ENCODE measurements at regions not wholly inside any gene's neighbourhood (a gene's known extent, or its start where the extent isn't known, plus 50 kb on each side); places are given as distances from the start of the nearest gene placed in this dataset.

DNA sequence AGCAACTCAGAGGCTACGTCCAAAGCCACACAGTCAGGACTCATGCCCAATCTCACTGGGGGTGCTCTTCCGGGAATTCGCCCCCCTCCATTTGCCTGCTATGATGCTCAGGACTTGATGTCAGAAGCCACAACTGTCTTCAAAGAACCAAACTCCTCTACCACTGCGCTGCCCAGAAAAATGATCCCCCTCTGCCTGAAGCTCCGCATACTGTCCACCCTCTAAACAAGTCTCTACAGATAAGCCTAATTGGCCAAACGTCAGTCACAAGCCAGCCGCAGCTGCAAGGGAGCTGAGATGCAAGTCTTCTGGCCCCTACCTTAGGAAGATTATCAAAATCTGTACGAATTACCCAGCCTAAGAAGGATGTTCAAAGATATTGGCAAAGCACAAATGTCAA, 294.6 kb downstream of the BUD13 start:
- intact Hi-C loops (cut with DNase I), result no loop called here
- ATAC-seq (no peak), DNase-seq (ENCODE audit: missing footprints) (no peak)

DNA sequence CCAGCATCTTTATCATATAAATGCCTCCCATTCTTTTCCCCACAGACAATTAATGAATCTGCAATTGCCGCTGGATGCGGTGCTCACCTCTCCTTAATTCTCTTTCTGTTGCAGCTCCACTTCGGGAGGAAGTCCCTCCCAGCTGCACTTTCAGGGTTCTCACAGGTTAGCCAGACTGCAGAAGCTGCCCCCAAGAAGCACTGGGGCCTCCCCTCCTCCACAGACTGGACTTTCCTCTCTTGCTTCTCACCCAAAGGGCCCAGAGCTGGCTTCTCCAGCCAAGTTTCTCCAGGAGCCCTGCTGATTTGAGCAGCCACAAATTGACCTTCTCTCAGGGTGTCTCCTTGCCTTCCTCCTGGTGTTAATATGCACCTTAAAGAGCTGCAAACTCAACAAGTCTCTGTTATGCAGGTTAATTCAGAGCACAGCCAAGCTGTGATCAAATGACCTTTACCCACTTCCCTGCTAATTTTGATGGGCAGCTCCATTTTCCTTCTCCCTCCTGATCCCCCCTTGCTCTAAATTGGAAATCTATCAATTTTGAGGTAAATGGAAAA, 298.9 kb downstream of the BUD13 start:
- no peak for ATAC-seq
- intact Hi-C loops (cut with DNase I), result no loop called here
- no peak for DNase-seq (ENCODE audit: missing footprints)

DNA sequence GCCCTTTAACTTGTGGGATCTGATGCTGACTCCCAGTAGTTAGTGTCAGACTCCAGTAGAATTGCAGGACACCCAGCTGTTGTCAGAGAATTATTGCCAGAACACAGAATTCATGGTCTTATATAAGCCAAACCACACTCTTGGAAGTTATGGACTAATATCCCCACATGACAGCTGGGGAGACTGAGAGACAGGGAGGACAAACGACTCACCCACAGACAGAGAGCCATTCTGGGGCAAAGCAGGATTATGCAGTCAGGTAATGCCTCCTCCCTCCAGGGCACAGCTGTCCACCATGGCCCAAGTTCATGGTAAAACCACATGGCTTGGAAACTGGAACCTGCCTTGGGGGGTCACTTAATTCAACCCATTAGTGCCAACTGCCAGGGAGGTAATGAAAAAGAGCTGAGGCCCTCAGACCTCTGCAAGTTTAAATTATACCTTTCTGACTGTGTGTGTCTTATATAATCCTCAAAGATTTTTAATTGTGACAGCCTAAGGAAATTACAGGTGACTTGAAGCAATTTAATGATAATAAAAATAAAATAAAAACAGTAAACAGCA, 299.5 kb downstream of the BUD13 start:
- DNase-seq (ENCODE audit: missing footprints), result no peak
- ATAC-seq, result no peak
- intact Hi-C loops (cut with DNase I), result no loop called here

DNA sequence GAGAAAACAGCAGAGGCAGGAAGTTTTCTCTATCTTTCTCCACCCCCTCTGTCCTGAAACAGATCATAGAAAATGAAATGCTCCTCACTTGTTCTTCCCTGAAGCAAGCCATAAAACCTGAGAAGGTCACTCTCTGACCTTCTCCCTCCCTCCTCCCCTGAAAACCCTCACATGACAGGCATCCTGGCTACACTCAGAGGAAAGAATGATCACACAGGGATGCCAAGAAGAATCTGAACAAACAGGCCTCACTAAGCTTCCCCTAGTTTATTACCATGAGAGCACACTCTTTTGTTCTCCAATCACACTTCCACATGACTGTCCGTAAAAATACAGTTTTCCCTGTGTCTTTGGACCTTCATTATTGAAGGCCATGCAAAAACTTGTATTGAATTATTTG, 300.1 kb downstream of the BUD13 start:
- DNase-seq (ENCODE audit: missing footprints) (no peak), ATAC-seq (peak; percentile 39)
- intact Hi-C loops (cut with DNase I), result no loop called here

DNA sequence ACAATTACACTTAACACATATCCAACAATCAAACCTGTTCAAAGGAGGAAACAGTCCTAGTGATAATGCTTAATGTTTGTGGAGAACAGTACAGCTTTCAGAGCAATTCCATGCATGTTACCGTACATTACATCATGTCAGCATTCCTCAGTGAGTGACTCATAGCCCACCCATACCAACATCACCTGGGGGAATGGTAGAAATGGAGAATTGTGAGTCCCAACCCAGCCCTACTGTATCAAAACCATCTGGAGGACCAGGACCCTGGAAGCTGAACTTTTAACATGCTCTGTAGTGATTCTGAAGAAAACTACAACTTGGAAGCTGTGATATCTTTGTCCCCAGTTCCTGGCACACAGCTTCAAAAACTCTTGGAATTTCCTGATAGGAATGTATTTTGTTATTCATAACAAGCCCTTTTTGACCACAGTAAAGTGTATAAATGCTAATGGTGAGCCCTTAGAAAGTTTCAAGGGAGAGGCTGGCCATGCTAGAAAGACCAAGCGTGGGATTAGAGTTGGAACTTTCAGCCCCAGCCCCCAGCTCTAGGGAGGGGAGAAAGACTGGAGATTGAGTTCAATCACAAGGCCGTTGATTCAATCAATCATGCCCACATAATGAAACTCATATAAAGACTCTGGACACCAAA, 301.1 kb downstream of the BUD13 start:
- intact Hi-C loops (cut with DNase I), result no loop called here
- ATAC-seq, result no peak
- no peak for DNase-seq (ENCODE audit: missing footprints)

DNA sequence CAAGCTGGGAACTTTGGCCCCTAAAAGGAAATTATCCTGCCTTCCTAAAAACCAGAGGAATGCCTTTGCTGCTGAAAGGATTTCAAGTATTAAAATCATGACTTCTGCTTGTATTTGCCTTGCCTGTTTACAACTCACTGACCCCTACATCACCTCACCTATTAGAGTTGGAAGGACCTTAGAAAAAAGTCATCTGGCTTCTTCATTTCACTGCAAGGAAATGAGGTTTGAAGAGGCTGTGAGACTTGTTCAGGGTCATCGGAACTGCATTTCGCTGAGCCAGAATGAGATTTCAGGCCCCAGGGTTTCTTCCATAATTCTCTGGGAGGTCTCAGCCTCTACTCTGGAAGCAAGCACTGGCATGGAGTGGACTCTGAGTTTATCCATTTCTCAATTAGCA, 304.1 kb downstream of the BUD13 start:
- no peak for ATAC-seq
- DNase-seq (ENCODE audit: missing footprints), result no peak
- intact Hi-C loops (cut with DNase I), result no loop called here

DNA sequence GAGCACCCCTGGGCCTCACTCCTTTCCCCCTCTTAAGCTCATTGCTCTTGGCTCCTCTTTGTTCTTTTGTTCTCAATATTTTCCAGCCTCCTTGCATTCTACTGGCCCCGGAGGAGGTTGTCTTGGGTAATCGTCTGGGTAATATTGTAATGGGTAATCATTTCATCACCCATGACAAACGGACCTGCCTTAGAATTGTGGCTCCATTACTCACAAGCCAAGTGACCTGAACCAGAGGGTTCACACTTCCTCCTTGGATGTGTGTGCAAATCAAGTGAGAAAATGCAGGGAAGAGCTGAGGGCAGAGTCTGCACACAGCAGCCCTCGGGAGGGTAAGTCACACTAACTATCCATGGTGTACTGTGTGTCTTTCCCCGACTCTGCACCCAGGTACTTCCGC, 305.0 kb downstream of the BUD13 start:
- DNase-seq (ENCODE audit: missing footprints), result no peak
- no peak for ATAC-seq
- intact Hi-C loops (cut with DNase I), result no loop called here

DNA sequence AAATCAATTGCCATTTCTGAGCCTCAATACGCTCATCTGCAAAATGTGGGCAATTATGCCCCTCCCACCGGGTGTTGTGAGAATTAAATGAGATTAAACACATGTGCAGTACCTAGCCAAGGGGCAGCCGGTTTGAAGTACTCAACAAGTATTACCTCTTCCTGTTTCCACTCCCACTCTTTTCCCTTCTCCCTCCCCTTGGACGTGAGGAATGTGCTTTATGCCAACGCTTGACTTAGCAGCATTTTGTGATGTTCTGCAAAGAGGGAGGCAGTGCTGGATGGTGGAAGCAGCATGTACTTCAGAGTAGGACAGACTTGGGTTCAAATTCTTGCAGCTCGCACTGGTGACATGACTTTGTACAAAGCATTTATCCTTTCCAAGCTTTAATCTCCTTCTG, 306.0 kb downstream of the BUD13 start:
- DNase-seq (ENCODE audit: missing footprints), result no peak

DNA sequence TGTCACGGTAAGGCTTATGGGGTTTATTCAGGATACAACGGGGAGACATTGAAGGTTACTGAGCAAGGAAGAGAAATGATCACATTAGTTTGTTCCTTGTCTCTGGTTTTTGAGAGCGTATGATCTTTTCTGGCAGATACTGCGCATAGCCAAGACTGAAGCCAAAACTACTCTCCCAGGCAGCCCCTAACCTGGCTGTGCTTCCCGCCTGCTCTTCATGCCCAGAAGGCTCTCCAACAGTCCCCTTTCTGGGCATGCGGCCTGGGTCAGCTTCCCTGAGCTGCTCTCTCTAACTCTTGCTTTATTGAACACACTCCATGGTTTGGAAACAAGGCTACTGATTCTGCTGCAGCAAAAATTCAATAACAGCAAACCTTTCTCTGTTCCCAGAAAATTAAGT, 306.6 kb downstream of the BUD13 start:
- DNase-seq (ENCODE audit: missing footprints) (no peak), ATAC-seq (no peak)
- intact Hi-C loops (cut with DNase I), result no loop called here

More for the DNA sequence above, 306.0 kb downstream of the BUD13 start:
- ATAC-seq, result no peak
- intact Hi-C loops (cut with DNase I), result no loop called here

DNA sequence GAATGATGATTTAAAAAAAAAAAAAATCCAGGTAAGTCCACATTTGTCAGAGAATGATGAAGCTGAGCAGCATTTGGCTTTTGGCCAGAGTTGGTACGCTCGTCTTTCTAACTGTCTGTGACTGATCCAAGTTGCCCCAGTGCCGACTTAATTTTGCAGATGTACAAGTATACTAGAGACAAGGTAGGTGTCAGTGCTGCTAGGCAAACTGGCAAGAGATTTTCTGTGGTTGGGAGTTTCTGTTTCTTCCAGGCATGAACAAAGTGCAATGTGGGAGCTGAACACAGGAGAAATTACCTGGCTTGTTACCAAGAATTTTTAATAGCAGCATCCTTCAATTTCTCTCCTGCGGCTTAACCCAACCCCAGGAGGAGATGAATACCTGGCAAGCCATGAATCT, 307.7 kb downstream of the BUD13 start:
- intact Hi-C loops (cut with DNase I), result no loop called here
- ATAC-seq, result no peak
- DNase-seq (ENCODE audit: missing footprints), result no peak

DNA sequence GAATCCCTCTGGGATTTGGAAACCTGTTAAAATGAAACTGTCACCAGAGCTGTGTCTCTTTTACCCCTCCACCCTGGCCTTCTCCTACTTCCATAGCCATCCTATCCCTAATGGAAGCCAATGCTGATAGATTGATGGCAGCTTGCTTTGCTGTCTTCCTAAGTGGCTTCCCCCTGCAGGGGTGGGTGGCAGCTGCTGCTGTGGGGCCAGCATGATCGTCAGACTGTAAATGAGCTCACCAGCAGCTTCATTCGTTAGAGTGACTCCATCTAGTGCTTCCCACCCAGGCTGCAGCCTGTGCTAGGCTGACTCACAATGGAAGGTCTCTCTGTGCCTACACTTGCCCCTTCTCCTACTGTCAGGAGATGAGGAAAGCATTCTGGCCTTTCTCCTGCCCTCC, 311.0 kb downstream of the BUD13 start:
- ATAC-seq, result no peak
- intact Hi-C loops (cut with DNase I), result no loop called here
- no peak for DNase-seq (ENCODE audit: missing footprints)

DNA sequence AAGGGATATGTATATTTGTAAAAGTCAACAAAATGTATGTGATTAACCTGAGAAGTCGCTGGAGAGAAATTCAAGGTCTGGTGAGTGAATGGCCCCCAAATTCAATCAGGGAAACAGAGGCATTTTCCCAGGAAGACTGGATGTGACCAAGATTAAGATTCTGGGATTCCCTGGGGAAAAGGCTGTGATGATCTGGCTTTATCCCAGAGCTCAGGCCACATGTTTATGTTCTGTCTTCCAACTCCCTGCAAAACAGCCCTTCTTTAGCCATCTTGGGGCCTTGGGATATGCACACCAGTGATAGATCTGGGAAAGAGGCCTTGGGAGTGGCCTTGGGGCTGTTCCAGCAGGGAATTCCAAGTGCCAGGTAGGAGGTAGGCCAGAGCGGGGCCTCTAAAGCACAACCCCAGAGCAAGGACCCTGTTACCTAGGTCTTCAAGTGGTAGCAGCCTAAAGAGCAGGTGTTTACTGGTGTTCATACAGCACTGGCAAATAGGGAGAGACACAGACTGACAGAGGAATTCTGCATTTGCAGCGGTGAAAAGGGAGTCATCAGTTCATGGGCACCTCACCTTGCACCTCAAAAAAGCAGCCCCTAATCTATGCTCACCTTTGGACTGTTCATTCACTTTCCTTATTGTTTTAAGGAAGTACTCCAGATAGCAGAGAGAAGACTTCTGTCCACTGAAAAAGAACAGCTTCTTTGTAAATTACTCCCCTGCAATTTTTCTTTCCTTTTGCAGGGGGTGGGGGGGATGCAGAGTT, 312.4 kb downstream of the BUD13 start:
- intact Hi-C loops (cut with DNase I), result no loop called here
- ATAC-seq (no peak), DNase-seq (ENCODE audit: missing footprints) (no peak)

DNA sequence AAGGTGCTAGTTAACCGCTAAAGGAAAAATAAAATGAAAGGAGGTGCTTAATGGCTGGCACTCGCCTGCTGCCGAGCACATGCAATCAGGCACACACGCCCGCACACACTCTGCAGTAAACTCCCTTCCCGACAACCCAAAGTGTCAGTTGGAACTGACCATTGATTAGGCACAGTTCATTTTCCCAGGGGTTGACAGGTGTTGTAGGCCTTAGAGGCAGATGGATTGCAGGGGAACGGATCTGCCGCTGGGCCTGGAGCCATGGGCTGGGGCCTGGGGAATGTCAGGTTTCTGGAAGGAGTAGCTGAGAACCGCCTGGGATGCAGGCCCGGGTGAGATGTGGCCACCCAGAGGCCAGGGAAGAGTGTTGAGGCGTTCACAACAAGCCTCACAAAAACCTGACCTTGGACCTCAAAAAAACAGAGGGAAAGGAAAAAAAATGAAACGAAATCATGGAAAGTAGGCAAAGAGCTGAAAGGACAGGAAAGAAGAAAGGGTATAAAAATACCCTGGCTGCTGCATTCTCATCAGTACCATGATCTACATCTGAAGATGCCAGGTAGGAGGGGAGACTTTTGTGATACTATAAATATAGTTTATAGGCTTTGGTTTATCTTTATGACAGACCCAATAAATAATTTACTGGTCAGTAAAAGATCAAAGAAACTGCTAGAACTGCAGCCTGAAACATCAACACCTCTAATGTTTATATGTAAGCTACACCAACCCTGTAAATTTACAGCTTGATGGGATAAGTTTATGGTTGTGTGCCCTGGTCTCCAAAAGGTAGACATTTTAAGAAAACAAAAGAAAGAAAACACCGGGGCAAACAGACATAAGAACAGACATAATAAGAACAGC, 313.4 kb downstream of the BUD13 start:
- no peak for DNase-seq (ENCODE audit: missing footprints)
- intact Hi-C loops (cut with DNase I), result no loop called here
- peak; percentile 34 for ATAC-seq

DNA sequence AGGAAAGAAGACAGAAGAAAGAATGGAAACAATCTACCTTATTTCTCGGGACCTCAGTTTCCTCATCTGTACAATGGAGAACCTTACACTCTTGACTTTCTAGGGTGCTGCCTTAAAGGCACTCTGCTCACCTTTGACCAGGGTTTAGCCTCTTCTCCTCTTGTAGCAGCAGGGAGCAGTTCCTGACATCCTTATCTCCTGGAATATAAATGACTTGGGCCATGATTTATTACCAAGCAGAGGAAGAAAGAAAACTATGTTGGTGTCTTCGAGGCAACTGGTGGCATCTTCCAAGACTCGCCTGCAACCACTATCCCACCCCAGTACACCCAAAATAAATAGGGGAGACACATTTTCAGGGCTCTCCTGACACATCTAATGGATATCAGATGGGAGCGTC, 314.2 kb downstream of the BUD13 start:
- DNase-seq (ENCODE audit: missing footprints), result no peak
- intact Hi-C loops (cut with DNase I), result no loop called here
- no peak for ATAC-seq

DNA sequence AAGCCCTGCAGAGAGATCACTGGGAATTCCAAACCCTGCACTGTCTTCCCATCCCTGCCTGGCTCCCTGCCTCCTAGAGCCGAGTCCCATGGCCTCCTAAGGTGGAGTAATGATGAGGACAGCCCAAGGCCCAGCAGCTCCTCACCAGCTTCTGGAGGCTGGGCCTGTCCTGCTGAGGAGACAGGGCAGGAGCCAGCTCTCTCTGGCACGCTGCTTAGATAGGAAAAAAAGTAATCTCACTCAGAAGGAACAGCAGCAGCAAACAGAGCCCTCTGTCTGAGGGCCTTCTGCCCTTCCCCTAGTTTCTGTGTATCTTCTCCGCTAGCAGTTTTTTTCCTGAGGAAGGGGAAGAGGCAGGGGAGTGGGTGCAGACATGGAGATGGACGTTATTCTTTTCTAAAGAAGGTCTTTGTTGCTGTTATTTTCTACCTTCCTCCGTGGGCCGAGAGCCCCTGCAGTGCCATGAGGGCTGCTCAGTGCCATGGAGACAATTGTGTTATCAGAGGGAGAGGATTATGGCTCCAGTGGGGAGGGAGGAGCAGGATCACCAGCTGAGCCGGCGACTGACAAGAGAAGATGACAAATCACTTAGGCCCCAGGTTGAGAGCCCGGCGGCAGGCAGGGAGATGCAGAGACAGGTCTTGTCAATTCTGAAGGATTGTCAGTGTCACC, 315.3 kb downstream of the BUD13 start:
- DNase-seq (ENCODE audit: missing footprints) (no peak), ATAC-seq (no peak)
- intact Hi-C loops (cut with DNase I), result no loop called here

DNA sequence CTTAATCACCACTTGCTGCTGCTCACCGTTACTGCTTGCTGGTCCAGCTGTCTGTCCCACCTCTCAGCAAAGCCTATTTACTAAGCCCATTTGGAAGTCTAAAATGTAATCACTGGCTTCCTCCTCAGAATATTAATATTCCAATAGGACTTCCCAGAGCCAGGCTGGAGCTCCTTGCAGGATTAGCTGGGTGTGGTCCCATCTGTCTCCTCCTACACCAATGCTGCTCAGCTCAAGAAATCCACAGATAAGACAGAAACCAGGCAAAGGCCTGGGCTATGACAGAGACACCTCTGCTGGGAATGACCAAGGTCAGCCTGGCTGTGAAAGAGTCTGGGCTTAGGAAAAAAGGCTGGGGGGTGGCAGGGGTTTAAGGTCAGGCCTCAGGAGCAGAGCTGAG, 317.8 kb downstream of the BUD13 start:
- no peak for ATAC-seq
- intact Hi-C loops (cut with DNase I), result loop anchor here (1.0 to 2.0 kb wide), 2 partner anchors 186 to 238 kb away; no protein-coding TSS in a partner anchor
- no peak for DNase-seq (ENCODE audit: missing footprints)

DNA sequence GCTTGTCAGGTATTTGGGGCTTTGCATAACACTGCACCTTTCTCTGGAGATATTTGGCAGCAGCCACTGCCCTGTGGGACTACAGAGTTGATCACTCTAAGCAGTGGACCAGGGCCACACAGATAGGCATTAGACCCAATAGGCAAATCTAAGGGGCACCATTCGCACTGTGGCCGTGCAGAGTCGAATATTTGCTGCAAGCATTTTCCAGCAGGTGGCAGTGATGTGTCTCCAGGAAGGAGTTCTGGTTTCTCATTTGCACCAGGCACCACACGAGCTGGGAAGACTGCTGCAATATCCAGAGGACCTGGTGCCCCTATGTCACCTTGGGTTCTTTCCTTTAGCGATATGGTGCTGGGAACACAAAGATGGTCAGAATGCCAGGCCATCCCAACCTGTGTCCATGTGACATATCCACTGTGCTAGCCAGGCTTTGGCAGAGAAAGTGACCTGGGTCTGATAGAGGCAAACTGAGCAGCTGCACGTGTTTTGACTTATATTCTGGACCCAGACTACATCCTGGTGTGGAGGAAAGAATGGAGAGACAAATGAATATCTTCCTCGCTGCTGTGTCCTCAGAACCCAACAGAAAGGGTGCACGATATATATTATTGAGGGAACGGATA, 318.7 kb downstream of the BUD13 start:
- intact Hi-C loops (cut with DNase I), result loop anchor here (1.0 to 2.0 kb wide), 2 partner anchors 187 to 239 kb away; no protein-coding TSS in a partner anchor
- DNase-seq (ENCODE audit: missing footprints), result no peak

DNA sequence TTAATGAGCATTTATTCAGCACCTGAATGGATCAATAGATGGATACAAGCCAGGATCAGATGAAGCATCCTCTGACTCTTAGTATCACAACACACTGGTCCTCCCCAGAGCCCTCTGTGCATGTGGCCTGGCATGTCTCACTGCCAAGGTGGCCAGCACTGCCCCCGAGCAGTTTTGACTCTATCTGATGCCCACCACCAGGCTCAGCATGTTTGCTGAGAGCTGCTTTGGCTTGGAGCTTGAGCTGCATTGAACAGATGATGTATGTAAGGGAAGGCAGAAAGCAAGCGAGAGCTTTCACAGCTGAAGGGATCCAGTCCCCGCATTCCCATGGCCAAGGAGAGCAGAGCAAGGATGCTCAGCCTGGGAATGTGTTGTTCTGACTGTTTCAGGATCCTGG, 320.3 kb downstream of the BUD13 start:
- intact Hi-C loops (cut with DNase I), result no loop called here
- ATAC-seq (no peak), DNase-seq (ENCODE audit: missing footprints) (no peak)

More for the DNA sequence above, 318.7 kb downstream of the BUD13 start:
- ATAC-seq, result peak; percentile 42
